Muscle of back (tissue), 3 donors: ENCODE measurements at regions not wholly inside any gene's neighbourhood (a gene's known extent, or its start where the extent isn't known, plus 50 kb on each side); places are given as distances from the start of the nearest gene placed in this dataset.
"Not testable (repeated sequence)": the region's sequence is repeated elsewhere in the genome, so short reads cannot be mapped to it uniquely, and the experiment has no call there.

ENCODE experiments used
- DNase-seq, 3 donors: peaks; one replicate each; pipeline versions ENCODE4 v3.0.0 to v3.0.0-alpha.2; 2013

DNA sequence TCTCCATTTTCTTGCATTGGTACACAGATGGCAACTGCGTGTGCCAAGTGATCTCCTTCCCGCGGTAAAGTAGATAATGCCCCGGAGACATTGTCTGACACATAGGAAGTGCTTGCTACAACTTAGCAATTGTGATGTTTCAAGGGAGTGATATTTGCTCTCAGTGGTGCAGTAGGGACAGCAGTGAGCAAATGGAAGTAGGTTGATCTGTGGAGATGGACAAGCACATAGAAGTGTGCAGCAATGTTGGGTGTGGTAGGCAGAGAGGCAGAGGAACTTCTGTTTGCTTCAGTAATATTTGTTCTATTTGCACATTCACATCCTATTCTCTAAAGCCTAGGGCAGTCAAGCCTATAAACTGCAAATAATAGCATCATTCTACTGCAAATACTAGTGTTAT lies 846.7 kb upstream of the PRKX start:
- DNase-seq: no peak

DNA sequence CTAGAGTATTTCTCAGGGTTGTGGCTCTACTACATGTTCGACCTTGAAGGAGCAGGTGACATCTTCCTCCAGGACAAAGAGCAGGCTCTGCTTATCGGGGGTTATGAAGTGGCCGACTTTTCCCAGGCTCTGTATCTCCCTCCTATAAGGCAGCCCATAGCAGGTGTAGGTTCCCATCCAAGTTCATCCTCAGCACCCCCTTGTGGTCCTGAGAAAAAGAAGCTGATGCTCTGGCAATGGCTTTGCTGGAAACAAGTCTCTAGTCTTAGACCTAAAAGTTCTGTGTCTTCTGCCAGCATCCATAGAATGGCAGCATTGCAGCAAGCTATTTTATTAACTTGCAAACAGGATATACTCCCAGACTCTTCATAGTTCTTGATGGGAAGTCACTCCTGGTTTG lies 836.6 kb upstream of the PRKX start:
- no peak for DNase-seq

DNA sequence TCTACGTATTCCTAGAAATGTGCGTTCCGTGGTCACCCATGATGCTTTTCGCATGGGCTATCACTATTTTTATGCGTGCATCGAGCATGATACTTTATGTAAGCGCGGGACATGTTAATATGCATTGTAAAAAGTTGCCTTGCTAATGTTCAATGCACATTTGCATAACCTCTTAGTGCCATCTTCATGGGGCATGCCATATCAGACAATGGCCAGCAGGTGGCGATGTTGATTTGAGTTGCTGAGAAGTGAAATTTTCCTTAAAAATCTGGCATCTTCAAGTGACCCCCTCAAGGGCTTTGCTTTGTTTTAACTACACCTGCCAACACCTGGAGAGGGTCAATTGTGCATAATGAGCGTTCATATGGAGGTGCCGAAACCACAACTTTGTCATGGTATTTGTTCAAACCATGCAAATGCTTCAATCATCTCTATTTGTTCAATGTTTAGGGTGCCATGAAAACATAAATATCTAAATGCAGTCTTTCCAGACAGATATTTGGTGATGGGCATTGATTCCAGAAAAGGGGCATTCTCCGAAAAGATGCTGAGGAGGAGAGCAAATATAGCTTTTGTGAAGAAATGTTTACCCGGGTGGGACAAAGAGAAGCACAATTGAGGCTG lies 833.9 kb upstream of the PRKX start:
- DNase-seq: peak; percentile 7 to 55 (median 55)

DNA sequence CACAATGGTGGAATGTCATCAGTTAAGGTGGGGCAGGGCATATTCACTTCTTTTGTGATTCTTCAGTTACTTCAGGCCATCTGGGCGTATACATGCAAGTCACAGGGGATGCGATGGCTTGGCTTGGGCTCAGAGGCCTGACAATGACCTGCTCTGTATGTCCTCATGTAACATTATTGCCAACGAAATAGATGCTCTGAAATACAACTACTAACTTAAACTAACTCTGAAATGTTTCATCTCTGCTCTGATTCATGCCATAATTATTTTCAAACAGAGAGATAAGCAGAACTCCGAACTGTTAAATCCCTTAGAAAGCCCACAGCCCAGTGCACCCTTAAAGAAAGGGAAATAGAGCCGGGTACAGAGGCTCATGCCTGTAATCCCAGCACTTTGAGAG lies 832.7 kb upstream of the PRKX start:
- not testable (repeated sequence) for DNase-seq

DNA sequence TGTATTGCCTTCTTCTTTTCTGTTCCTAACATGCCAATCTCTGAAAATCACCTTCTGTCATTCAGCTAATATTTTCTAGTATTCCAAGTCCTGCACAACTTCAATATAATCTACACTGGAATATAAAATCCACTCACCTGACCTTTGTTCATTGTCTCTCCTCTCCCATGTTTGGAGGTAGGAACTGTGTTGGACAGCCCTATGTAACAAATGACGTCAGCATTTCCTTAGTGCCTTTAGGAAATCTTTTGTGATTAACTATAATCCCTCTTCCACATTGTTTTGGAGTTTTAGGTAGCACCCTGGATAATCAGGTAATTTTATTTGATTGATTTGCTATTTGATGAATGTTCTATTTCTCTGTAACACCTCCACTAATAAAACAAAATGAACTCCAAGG lies 814.8 kb upstream of the PRKX start:
- no peak for DNase-seq

DNA sequence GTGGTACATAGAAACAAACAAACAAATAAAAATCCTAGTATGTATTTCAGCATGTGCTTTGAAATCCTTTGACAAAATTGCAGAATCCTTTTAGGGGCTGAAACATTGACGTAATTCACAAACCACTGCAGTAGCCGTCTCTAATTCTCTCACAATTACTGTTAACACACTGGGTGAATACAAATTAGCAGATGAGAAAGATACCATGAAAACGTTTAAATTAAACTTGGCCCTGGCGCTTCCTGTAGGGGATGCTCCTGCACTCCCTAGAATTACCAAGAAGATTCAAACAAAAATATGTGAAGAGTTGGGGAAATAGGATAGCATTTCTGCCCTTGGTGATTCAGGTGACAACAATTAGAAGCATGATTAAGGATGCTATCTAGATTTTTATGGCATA lies 772.5 kb upstream of the PRKX start:
- no peak for DNase-seq

DNA sequence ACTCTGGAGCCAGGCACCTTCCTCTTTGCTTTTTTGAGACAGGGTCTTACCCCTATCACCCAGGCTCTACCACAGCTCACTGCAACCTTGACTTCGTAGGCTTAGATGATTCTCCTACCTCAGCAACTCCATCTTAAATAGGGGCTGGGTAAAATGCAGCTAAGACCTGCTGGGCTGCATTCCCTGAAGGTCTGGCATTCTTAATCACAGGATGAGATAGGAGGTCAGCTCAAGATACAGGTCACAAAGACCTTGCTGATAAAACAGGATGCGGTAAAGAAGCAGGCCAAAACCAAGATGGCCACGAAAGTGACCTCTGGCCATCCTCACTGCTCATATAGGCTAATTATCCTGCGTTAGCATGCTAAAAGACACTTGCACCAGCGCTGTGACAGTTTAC lies 770.8 kb upstream of the PRKX start:
- DNase-seq: no peak

DNA sequence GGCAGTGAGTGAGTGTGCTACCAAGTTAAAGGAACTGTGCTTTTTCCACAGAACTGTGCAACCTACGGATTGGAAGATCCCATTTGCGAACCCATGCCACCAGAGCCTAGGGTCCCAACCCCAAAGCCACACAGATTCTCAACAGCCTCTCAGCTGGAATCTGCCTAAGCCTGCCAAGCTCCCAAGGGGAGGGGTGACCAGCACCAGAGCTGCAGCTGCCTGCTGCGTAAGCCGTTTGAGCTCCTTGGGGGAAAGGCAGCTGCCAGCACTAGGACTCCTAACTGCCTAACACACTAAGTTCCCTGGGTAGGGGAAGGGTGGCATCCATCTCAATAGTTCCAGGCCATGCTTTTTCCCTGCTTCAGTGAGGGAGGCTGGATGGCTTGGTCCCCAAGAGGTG lies 738.1 kb upstream of the PRKX start:
- DNase-seq: no peak

DNA sequence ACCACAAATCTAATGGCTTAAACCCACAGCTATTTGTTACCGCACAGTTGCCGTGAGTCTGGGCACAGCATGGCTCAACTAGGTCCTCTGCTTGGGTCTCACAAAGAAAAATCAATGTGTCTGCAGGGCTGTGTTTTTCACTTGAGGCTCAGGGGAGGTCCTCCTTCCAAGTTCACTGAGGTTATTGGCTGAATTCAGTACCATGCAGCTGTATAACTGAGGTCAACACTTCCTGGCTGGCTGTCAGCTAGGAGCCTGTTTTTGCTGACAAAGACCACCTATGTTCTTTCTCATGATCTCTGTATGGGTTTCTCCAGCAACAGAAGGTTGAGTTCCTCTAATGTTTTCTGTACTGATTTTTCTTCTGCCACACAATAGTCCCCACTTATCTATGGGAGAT lies 736.7 kb upstream of the PRKX start:
- DNase-seq: no peak

DNA sequence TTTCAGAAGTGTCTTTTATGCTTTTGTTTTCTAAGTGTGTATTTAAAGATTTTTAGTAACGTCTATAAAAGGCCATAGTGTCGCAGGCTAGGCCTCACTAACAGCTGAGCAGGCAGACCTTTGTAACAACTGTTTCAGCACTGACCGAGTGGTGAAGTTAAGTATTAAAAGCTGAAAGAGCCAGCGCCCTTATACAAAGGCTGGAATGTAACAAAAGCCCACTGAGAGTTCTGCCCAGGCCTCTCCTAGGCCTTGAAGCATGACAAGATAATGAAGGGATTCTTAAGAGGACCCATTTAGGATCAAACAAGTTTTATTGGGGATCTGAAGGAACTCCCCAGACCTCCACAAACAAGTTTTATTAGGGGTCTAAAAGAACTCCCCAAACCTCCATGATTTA lies 722.5 kb upstream of the PRKX start:
- no peak for DNase-seq

DNA sequence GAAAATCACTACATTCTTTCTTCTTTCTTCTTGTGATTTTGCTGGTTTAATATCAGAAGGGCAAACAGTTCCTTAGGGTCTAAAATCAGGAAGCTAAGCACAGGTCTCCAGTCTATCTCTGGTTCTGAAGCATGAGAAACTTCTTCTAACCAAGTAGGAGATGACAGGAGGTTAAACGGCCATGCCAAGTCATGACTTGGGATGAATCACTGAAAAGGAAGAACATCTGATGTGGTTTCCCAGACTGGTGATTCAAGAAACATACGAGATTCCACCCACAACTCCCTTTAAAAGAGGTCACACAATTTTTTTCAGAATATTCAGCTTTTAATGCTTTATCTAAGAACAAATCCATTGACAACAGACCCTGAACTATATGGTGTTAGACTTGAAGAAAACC lies 684.0 kb upstream of the PRKX start:
- no peak for DNase-seq

DNA sequence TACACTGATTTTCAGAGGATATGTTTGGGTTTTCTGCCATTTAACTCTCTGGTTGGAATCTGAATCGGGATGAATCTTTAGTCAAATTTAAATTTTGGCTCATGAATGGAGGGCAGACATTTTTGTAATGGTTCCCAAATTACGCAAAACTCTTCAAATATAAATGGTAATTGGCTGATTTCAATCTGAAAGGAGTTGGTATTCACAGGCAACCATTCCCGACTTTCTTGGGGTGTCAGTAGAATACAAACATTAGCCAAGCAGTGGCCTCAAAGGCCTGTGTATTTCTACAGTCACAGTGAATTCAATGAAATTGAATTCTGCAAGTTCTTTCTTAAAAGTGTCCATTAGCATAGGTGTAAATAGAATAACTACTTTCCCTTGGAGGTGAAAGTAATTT lies 668.8 kb upstream of the PRKX start:
- DNase-seq: no peak

DNA sequence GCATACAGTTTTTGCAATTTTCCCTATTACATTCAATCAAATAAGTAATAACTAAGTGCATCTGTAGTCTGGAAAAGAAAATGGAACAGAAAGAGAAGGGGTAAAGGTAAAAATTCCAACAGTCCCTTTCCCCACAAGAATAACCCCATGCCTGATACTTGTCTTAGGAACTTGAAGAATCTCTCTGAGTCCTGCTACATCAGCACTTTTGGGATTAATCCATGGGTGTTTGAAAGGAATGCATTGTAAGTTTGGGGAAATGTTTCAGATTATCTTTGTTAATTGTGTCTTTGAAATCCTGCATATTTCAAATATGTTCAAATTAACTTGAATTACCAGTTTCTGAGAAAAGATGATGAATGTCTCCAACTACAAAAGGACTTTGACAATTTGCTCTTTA lies 667.3 kb upstream of the PRKX start:
- DNase-seq: no peak

DNA sequence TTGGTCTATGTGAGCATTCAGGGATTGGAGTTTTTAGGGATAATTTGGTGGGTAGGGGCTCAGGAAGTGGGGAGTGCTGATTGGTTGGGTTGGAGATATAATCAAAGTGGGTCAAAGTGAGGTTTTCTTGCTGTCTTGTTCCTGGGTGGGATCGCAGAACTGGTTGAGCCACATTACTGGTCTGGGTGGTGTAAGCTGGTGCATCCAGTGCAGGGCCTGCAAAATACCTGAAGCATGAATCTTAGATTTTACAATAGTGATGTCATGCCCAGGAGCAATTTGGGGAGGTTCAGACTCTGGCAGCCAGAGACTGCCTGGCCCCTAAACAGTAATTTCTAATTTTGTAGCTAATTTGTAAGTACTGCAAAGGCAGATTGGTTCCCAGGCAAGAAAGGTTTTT lies 665.6 kb upstream of the PRKX start:
- DNase-seq: no peak

DNA sequence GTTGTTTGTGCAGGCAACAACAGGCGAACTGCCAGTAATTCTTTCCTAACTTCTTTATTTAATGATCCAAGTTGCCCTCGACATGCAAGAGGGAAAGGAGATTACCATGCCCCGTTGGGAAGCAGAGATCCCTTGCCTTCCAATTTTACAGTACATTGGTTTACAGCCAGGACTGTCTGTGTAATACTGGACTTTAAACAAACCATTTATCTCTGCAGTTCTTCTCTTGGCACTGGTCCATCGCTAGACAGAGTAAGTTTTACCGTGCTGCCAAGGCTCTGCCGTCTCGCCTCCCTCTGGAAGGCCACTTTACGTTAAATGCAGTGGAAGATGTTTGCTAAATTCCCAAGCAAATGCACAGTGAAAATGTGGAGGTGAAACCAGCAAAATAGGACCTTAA lies 660.3 kb upstream of the PRKX start:
- peak in 1 of 3 donors; percentile 1 for DNase-seq

DNA sequence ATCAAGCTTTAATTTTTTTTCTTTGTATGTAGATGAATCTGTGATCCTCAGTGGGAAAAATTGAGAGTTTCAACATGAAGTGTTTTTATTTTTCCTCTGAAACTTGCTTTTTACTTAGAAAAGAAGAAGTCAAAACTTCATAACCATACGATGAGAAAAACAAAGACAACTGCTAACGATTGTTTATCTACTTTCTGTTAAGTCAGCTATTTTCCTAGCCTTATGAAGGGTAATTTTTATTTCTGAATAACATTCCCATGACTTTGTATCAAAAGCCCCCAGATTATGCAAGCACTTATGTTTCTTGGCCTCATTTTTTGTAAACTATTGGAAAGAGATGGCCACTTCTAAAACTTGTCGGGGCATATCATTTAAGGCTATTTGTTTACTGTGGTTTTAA lies 645.1 kb upstream of the PRKX start:
- no peak for DNase-seq

DNA sequence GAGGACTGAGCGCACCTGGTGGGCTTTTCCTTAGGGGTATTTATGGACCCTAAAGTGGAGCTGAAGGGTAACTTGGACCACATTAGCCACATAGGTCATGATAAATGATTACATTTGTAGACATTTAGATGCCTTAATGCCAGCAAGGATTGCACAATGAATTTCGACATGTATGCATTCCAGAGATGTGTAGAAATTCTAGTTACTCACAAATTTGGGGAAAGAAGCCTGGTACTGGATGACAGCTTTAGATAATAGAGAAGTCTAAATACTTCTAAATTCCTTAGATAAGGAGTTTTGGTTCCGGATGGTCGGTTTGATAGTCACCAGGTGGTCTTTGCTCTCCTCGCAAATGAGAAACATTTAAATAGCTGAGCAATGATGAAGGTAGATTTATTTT lies 609.5 kb upstream of the PRKX start:
- DNase-seq: no peak

DNA sequence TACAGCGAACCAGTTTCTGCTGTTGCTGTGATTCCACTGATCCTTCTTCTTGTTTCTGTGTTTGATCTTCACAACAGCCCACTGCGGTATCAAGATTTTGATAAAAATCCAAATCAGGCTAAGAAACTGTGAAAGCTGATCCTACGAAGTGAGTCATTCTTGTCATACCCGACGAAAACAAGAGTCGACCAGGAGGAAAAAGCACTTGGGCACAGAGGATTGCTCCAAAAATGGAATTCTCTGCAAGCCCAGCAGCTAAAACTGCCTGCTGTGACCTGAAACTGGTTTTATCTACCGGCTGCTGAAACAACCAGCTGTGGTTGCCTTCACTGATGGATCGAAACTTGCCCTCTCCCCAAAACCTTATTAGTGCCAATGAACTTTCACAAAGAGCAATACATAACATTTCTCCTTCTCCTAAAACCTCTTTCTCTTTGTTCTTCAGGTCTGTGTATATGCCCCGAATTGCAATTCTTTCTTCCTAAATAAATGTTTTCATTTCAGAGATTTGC lies 607.0 kb upstream of the PRKX start:
- DNase-seq: no peak

DNA sequence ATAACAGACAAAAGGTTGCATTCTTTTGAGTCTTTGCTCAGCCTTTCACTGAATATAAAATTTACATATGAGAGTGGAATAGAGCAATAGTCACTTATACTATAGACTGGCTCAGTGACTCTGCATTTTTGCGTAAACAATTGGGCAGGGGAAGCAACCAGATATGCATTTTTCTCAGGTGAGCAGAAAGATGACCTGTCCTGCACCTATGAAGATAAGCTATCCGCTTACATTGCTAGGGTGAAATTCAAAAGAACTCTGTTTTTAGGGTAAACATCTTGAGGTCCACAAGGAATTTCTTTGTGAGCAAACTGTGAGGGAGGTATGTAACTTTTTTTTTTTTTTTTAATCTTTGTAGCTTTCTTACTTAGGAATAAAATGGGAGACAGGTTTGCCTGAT lies 602.4 kb upstream of the PRKX start:
- DNase-seq: no peak

DNA sequence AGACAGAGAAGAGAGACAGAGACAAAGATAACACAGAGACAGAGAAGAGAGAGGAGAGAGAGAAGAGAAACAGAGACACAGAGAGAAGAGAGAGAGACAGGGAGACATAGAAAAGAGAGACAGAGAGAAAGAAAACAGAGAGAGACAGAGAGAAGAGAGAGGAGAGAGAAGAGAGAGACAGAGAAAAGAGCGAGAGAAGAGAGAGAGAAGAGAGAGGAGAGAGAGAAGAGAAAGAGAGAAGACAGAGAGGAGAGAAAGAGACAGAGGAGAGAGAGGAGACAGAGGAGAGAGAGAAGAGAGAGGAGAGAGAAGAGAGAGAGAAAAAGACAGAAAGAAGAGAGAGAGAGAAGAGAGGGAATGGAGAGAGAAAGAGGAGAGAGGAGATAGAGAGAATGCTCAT lies 601.1 kb upstream of the PRKX start:
- no peak for DNase-seq

DNA sequence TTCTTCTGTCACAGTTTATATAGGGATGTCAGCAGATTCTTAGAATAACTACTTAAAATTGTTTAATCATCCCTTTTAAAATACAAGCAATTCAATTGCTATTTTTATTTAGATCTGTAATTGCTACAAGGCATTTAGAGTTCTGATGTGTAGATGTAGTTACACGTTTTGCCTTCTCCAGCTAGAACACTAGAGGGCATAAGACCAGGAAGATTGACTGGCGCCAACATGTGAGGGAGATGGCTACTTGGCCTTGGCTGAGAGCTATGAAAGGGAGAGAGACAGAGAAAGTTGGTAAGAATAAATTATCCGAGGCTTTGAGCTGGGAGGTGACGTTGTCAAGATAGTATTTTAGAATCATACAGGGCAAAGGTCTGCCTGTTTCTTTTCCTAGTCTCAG lies 563.7 kb upstream of the PRKX start:
- no peak for DNase-seq

DNA sequence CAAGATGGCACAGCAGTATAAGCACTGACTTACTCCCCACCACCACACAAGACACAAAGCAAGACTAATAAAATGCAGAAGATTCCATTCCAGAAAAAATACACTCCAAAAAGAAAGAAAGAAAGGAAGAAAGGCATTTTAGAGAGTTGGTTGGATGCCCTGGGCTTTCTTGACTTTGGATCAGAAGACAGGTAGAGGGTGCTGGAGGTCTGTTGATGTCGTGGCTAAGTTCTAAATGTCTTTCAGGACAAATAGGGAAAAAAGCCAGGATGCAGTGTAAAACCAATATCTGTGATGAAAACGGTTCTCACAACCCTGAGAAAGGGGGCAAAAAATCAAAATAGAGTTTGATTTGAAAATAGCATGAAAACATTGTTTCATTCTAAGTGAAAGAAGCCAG lies 555.2 kb upstream of the PRKX start:
- no peak for DNase-seq

DNA sequence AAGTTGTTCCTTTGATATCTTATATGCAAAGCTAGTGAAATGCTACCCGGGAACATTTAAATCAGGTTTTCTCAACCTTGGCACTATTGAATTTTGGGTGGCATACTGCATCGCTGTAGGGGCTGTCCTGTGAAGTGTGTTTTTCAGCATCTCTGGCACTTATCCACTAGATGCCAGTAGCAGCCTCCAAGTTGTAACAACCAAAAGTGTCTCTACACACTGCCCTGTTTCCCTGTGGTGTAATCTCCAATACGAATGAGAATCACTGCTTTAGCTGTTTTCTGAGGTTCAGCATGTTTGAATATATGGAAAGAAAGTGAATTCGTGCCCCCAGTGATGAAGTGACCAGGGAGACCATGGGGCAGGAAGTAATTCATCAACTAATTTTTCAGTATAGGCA lies 551.6 kb upstream of the PRKX start:
- DNase-seq: no peak

DNA sequence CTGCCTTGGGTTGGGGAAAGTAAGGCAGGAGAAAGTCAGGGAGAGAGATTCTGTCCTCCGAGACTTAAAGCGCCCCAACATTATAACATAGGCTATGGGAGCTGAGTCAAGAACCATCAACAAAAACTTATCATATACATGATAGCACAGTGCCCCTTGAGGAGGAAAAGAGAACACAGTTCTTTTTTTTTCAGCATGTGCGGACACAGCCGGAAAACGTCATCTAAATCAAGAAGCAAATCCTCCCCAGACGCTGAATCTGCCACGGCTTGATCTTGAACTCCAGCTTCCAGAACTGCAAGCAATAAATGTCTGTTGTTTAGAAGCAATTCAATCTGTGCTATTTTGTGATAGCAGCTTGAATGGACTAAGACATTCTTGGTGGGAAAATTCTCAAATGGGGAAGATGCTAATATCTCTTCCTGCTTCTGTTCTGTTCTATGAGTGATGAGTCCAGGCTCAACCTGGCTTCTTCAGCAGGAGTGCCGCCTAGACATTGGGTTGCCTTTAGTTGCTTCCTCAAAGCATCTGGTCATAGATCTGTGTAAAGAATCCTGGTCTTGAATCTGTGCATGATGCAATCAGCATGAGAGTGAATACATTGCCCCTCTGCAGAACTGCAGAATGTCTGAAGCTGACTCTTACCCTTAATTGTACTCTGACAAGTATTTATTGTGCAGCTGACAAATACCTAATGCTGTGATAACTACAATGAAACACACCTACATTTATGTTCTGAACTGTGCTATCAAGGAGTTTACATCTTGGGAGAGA lies 549.8 kb upstream of the PRKX start:
- peak in 1 of 3 donors; percentile 10 for DNase-seq
